ENCODE measurements at regions not wholly inside any gene's neighbourhood (a gene's known extent, or its start where the extent isn't known, plus 50 kb on each side); places are given as distances from the start of the nearest gene placed in this dataset.
"Not testable (repeated sequence)": the region's sequence is repeated elsewhere in the genome, so short reads cannot be mapped to it uniquely, and the experiment has no call there.

- not testable (repeated sequence) for TF ChIP-seq POLR2AphosphoS5 (IDR thresholded peaks at IDR 0.05); CTCF (IDR thresholded peaks at IDR 0.05 in 8 of 11, conservative IDR thresholded peaks at IDR 0.05 in 3 of 11)
Measured at GRCh38 chr13:111680100-111680499, 359.7 kb downstream of the TEX29 start.

All from spleen (tissue), 7 donors.